Suppressor macrophage treated with lipopolysaccharide for 4 hours (primary cell): ENCODE measurements at regions not wholly inside any gene's neighbourhood (a gene's known extent, or its start where the extent isn't known, plus 50 kb on each side); places are given as distances from the start of the nearest gene placed in this dataset.
"Not testable (repeated sequence)": the region's sequence is repeated elsewhere in the genome, so short reads cannot be mapped to it uniquely, and the experiment has no call there.

ENCODE experiments used
- DNase-seq: peaks from one replicate; pipeline ENCODE4 v3.0.0-alpha.2; 2020

- not testable (repeated sequence) for DNase-seq
Observed at GRCh38 chr6:48371226-48371625, 260.2 kb upstream of the PTCHD4 start.

DNA sequence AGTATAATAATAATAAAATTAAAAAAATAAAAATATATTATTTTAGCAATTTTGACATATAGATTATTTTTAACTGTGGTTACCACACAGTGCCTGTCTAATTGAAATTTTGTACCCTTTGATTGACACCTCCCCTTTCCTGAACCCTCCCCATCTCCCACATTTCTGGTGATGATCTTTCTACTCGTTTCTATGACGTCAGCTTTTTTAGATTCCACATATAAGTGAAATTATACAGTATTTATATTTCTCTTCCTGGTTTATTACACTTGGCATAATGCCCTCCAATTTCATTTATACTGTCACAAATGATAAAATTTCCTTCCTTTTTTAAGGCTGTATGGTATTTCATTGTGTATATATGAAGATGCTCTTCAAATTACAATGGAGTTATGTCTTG, 258.1 kb upstream of the PTCHD4 start:
- no peak for DNase-seq

DNA sequence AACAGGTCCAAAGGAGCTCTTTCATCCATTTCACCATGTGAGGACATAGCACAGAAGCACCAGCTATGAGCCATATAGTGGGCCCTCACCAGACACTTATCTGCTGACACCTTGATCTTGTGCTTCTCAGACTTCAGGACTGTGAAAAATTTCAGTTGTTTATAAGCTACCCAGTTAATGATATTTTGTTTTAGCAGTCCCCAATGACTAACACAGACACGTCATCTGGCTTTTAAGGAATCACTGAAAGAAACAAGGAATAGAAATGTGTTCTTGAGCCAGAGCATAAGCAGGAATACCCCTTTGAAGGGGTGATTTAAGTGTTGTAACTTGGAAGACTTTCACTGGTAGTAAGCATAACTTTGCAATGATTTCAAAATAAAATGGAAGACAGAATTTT, 214.7 kb upstream of the PTCHD4 start:
- no peak for DNase-seq

- no peak for DNase-seq
Observed at GRCh38 chr6:48318670-48319069, 207.7 kb upstream of the PTCHD4 start.

GRCh38 chr6:48315915-48316314, 204.9 kb upstream of the PTCHD4 start:
- no peak for DNase-seq

DNA sequence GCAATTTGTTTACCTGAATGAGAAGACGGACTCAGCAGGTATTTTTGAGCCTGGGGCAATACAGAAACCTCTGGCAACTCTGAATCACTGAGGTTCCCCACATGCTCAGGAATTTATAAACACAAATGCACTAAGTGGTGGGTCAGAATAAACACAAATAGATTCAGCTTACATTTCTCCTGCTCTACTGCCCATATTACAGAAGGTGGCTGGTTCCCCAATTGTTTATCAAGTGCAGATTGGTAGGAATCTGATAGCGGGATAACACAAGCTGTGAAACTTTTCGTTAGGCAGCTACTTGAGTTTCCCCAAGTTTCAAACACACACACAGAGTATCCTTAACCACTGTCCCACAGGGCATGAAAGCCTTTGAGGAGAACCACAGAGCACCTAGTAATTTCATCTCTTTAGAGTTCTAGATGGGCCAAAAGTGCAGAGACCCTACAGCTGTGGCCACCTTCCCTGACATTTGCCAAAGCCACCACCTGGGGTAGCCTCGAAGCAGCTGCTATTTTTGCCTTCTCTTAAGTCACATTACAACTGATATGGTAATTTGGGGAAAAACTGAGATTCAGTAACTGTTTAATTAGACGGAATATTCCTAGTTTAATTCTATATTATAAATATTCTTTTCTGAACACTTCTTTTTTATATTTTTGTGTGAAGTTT, 204.2 kb upstream of the PTCHD4 start:
- DNase-seq: no peak

DNA sequence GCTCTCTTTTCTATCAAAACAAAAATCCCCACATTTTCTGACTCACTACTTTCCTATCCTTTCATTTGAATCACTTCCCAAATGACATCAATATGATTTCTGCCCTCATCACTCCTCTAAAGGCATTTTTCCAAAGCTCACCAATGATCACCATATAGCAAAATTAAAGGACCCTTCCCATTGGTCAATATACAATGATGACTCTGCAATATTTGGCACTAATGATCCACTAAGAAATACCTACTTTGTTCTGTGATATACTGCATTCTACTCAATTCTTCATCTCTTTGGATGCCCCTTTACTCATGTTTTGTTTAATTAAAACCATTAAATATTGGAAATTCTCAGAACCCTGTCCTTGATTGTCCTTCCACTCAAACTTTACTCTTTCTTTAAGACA, 200.3 kb upstream of the PTCHD4 start:
- DNase-seq: no peak

GRCh38 chr6:48307573-48307972, 196.6 kb upstream of the PTCHD4 start:
- DNase-seq: no peak

- DNase-seq: no peak
Observed at GRCh38 chr6:48290595-48290994, 179.6 kb upstream of the PTCHD4 start.

DNA sequence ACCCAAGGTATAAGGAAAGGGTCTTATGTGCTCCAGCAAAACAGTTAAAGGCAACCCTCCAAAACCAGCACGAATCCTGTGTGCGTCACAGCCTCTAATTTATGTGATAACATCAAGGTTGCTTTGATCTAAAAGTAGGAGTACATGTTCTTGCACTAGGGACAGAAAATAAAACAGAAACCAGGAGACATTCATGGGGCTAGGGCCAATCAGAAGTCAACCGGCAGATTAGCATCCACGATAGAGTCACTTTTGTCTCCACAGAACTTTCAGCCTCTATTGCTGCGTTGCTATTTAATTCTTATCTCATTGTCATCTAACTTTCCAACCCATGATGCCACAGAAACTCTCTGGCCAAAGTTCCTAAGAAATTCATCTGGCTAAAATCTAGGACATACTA, 178.8 kb upstream of the PTCHD4 start:
- no peak for DNase-seq

DNA sequence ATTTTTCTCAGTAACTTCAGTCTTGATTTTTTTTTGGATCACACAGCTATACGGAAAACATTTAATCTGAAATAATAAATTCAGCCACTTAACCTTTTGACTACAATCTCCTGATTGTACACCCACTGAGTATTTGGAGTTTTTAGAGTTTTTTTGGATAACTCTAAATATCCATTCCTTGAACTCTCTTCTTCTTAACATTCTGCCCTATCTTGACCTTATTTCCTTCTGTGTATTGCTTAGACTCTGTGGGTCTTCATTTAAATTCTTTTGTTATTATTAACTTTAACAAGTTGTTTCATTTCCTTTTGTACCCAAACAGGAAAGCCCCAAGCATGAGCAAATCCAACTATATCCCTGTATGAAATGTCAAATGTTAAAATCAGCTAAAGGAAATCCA, 170.2 kb upstream of the PTCHD4 start:
- DNase-seq: no peak

- no peak for DNase-seq
Observed at GRCh38 chr6:48280035-48280620, 169.1 kb upstream of the PTCHD4 start.

DNA sequence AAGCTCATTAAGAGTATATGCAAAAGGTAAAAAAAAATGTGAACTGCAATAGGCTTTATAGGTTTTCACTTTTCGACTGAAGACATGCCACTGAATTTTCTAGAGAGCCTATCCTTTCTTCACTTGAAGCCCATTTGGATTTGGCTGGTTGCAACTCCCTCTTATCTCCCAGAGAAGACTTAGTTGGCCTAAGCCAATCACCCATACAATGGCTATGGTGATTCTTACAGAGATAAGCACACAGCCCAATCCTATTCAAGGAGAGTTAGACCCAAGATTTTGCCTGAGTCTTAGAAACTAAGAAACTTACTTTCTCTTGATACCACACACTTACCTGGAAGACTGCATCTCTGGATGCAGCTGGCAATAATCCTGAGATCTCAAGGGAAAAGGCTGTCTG, 167.3 kb upstream of the PTCHD4 start:
- no peak for DNase-seq

DNA sequence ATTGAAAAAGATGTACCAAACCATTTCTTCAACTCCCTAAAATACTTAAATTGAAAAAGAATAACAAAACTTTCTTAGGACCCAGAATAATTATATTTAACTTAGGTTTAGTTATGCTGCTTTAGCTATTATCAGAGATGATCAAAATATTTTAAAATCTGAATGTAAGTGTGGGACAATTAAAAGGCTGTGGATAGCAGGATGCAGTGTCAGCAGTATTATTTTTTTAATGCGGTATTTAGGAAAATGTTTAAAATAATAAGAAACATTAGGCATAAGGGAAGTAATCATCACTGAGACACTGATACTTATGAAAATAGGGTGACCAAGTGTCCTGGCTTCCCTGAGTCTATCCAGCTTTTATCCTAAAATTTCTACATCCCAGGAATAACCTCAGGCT, 161.5 kb upstream of the PTCHD4 start:
- DNase-seq: no peak

DNA sequence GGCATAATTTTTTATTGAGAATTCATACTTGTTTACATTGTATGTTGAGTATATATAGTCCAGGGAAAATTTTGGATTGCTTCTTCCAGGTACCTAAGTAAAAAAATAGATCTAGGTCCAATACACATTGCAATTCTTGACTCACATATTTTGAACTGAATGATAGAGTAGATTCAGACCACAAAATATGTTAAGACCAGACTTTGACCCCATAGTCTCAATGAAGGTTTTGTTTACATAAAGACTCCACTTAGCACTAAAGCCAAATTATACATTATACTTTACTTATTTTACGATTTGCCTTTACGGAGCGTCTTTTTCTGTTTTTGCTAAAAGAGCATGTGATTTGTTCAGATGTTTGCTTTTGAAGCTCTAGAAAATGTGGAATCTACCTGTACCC, 144.1 kb upstream of the PTCHD4 start:
- no peak for DNase-seq

- DNase-seq: no peak
Observed at GRCh38 chr6:48249071-48249470, 138.1 kb upstream of the PTCHD4 start.

DNA sequence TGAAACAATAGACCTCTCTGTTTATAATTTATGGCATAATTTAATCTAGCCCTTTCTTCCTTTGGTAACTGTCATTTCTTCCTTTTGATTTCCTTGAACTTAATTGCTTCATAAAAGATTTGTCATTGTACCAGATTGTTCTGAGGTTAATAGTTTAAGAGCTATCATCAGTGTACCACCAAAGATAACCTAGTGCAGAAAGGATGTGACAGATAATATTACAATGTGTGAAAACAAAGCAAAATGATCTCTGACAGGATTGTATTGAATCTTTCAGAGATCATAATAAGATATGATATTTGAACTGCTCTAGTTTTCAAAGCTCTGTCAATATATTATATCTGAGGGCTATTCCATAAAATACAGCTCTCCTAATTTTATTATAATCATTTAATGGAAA, 132.1 kb upstream of the PTCHD4 start:
- no peak for DNase-seq

DNA sequence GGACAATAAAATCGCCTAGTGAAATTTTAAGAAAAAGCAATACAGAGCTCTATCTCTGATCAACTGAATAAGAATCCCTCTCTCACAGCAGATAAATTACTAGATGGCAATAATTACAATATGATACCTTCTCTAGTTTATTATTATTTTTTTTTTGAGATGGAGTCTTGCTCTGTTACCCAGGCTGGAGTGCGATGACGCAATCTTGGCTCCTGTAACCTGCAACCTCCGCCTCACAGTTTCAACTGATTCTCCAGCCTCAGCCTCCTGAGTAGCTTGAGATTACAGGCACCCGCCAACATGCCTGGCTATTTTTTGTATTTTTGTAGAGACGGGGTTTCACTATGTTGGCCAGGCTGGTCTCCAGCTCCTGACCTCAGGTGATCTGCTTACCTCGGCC, 129.3 kb upstream of the PTCHD4 start:
- DNase-seq: no peak

GRCh38 chr6:48236375-48236774, 125.4 kb upstream of the PTCHD4 start:
- no peak for DNase-seq

- no peak for DNase-seq
Observed at GRCh38 chr6:48233063-48233462, 122.1 kb upstream of the PTCHD4 start.

DNA sequence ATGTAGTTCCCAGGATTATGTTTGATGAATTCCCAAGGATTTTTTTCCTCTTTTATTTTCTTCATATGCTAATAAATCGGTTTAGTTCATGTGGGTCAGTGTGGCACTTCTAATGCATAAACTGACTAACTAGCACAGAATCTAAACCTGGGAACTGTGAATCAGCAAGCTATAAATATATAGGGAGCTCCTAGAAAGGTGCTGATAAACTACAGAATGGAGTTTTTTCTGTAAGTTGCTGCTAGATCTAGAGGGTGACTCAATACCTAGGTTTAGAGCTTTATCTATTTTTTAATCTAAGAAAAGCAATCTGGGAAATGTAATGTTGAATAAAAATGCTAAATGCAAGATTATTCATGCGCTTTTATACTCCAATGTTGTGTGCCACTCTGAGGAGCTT, 118.8 kb upstream of the PTCHD4 start:
- DNase-seq: no peak

- no peak for DNase-seq
Observed at GRCh38 chr6:48222241-48222640, 111.2 kb upstream of the PTCHD4 start.

- DNase-seq: no peak
Observed at GRCh38 chr6:48213076-48213788, 102.2 kb upstream of the PTCHD4 start.

DNA sequence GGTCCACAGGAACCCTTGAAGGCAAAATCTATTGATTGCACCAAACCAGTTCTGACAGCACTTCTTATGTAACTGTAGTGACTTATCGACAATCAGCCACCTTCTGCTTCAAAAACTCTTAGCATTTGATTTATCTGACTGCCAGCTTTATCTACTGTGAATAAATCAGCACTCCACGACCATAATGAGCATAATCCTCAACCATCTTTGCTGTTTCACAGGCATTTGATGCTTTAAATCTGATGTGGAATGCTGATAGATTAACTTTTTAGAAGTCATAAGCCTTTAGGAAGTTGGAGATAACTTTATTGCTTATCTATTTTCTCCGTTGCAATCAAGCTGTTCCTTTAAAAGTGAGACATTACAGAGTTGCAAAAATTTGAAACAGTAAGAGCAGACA, 101.5 kb upstream of the PTCHD4 start:
- DNase-seq: no peak

- DNase-seq: no peak
Observed at GRCh38 chr6:48206091-48206490, 95.1 kb upstream of the PTCHD4 start.
